SK-N-SH (cell line): ENCODE measurements at regions not wholly inside any gene's neighbourhood (a gene's known extent, or its start where the extent isn't known, plus 50 kb on each side); places are given as distances from the start of the nearest gene placed in this dataset.
"Not testable (repeated sequence)": the region's sequence is repeated elsewhere in the genome, so short reads cannot be mapped to it uniquely, and the experiment has no call there.

Experiments used
- CHD2 ChIP-seq: fragments of 150-350 bp; IDR thresholded peaks from 2 replicates; pipeline ENCODE4 v1.6.1; 2018; ENCODE audit warnings: low read length; ENCODE audit not compliant: partially characterized antibody
- CTCF ChIP-seq: fragments of 200-600 bp; sonication (generic); IDR thresholded peaks from 2 replicates; pipeline ENCODE4 v1.6.1; 2017; ENCODE audit warnings: antibody characterized with exemption, mild to moderate bottlenecking, moderate library complexity
- GABPA ChIP-seq: IDR thresholded peaks from 2 replicates; pipeline ENCODE4 v1.4.0; 2012; ENCODE audit warnings: low read depth, mild to moderate bottlenecking
- SMC3 ChIP-seq: IDR thresholded peaks from 2 replicates; pipeline ENCODE4 v1.6.1; 2012; ENCODE audit warnings: low read depth, low read length, improper control_type of control experiment

GRCh38 chr4:23080171-23080570, 387.4 kb downstream of the GBA3 start:
- not testable (repeated sequence) for TF ChIP-seq CHD2, SMC3, GABPA, CTCF
